ENCODE measurements at regions not wholly inside any gene's neighbourhood (a gene's known extent, or its start where the extent isn't known, plus 50 kb on each side); places are given as distances from the start of the nearest gene placed in this dataset.
"Not testable (repeated sequence)": the region's sequence is repeated elsewhere in the genome, so short reads cannot be mapped to it uniquely, and the experiment has no call there.

GRCh38 chr6:2361195-2361594, 115.8 kb upstream of the GMDS start:
- DNase-seq = no peak

- no peak for DNase-seq
These were observed 115.3 kb upstream of the GMDS start for GRCh38 chr6:2360716-2361115.

DNA sequence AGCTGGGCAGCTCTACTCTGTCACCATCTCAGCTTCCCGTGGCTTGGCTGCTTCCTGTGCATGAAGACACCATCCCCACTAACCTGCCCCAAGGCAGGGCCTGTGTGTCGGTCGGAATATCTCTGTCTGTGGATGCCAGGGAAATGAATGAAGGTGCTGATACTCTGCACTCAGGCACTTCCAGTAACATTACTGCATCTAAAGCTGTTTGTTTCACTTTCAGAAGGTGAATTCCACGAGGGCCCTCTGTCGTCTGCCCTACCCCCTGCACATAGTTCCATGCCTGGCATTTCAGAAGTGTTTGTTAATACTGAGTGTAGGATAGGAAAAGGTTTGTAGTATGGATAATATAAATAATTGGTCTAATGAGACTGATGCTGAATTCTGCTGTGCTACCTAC, 114.7 kb upstream of the GMDS start:
- DNase-seq = no peak

DNA sequence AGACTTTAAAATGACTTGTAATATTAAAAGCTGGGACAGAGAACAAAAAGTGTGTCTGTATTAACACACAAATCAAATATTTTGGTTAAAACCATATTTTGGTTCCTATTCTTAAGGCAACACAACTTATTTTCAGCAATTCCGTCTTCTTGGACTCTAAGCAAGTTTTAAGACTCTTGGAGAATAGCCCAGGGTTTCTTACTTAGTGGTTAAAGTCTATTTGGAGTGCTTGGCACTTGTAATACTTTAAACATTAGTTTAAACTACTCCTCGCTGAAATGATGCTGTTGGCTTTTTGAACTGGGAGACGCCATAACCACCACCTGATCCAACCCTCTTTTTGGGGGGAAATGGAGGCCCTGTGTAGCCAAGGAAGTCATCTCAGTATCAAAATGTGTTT, 109.7 kb upstream of the GMDS start:
- no peak for DNase-seq

DNA sequence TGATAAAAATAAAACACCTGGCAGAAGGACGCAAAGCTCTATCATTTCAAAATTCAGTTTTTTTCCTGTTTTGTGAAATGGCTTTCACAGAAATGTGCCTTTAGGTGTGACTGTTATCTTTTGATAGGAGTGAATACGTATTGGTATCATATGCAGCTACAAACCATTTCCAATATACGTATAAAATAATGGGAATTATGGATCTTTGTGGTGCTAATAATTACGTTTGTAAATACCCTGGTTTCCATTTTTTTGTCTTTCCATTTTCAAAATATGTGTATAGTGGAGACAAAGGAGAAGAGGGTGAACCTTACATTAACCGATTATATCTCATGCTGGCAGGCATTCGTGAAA, 108.7 kb upstream of the GMDS start:
- DNase-seq = no peak

DNA sequence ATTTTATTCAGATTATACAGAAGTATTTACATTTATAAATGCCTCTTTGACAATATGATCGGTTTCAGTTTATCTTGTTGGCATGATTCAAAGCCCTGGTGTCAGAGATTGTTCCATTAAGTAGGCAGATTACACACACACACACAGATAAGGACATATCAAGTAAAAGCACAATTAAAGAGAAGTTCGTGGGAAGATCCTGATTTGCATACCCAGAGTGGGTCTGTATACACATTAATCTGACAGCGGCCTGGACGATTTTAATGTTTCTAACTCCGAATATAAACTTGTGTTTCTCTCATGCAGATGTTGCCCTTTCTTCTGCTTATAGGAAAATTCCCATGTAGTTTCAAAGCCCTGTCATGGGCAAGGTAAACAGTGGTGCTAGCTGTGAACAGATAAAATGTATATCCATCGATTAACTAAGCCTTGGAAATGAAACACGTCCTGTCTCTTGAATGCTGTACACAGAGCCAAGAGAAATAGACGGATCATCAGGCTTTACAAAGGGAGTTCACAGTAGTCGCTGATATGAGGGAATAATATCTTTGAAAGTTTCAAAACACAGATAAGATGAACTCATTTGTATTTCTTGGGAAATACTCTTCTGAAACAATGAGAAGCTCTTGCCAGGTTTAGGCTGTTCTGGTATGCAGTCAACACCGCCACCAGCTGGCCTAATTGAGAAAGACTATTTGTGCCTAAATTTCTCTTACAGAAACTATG, 108.2 kb upstream of the GMDS start:
- DNase-seq = peak; percentile 49

GRCh38 chr6:2351807-2352431, 106.5 kb upstream of the GMDS start:
- no peak for DNase-seq

GRCh38 chr6:2351090-2351489, 105.7 kb upstream of the GMDS start:
- no peak for DNase-seq

GRCh38 chr6:2346078-2346477, 100.7 kb upstream of the GMDS start:
- DNase-seq = no peak

DNA sequence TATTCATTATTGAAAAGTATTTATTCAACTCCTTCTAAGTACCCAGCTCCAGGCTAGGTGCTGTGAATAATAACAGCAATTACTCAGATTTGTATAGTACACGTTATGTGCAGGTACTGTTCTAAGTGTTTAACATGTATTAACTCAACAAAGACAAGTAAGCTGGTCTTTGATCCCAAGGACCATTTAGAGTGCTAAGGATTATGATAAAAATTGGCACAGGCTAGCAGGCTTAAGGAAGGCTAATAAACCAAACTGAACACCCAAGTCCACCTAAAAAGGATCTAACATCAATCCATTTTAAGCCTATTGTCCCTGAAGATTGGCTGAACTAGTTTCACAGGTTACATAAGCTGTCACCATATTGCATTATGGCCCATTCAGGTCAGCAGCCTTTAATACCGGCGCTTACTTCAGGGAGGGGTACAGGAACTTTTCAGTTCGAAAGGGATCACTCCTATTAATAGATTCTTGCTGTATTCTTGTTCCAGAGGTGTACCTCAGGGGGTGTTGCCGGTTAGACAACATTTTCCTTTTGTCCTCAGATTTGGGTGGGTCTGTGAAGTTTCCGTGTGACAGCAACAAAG, 99.0 kb upstream of the GMDS start:
- DNase-seq = no peak

DNA sequence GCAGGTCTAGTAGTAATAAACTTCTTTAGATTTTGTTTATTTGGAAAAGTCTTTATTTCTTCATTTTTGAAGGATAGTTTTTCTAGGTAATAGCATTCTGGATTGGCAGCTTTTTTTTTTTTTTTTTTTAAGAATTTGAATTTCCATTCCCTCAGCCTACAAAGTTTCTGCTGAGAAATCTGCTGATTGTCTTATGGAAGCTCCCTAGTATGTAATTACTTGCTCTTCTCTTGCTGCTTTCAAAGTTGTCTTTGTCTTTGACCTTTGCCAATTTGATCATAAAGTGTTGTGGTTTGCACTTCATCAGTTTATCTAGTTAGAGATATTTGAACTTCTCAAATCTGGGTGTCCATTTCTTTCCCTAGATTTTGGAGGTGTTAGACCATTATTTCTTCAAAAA, 82.2 kb upstream of the GMDS start:
- DNase-seq = no peak

- no peak for DNase-seq
These were observed 79.0 kb upstream of the GMDS start for GRCh38 chr6:2324166-2324953.

DNA sequence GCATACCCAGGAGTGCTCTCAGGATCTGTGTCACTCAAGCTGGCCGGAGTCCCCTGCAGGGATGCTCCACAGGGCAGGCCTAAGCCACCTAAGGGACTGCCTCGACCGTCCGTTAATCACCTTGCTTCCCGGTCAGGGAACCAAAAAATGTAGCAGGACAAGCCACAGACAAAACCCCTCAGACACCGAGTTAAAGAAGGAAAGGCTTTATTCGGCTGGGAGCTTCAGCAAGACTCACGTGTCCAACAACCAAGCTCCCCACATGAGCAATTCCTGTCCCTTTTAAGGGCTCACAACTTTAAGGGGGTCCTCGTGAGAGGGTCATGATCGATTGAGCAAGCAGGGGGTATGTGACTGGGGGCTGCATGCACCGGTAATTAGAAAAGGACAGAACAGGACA, 72.1 kb upstream of the GMDS start:
- not testable (repeated sequence) for DNase-seq

- no peak for DNase-seq
These were observed 69.2 kb upstream of the GMDS start for GRCh38 chr6:2314641-2315040.

GRCh38 chr6:2310042-2310441, 64.6 kb upstream of the GMDS start:
- DNase-seq = no peak

- no peak for DNase-seq
These were observed 63.7 kb upstream of the GMDS start for GRCh38 chr6:2309122-2309521.

- no peak for DNase-seq
These were observed 62.4 kb upstream of the GMDS start for GRCh38 chr6:2307799-2308198.

DNA sequence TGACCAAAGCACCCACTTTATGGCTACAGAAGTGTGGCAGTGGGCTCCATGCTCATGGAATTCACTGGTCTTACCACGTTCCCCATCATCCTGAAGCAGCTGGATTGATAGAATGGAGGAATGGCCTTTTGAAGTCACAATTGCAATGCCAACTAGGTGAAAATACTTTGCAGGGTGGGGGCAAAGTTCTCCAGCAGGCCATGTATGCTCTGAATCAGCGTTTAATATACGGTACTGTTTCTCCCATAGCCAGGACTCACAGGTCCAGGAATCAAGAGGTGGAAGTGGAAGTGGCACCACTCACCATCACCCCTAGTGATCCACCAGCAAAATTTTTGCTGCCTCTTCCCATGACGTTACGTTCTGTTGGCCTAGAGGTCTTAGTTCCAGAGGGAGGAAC, 60.5 kb upstream of the GMDS start:
- no peak for DNase-seq

DNA sequence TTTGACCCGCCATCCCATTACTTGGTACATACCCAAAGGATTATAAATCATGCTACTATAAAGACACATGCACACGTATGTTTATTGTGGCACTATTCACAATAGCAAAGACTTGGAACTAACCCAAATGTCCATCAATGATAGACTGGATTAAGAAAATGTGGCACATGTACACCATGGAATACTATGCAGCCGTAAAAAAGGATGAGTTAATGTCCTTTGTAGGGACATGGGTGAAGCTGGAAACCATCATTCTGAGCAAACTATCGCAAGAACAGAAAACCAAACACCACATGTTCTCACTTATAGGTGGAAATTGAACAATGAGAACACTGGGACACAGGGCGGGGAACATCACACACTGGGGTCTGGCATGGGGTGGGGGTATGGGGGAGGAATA, 57.1 kb upstream of the GMDS start:
- not testable (repeated sequence) for DNase-seq

- DNase-seq = no peak
These were observed 51.4 kb upstream of the GMDS start for GRCh38 chr6:2296781-2297180.

All from stimulated activated CD4-positive, alpha-beta T cell treated with anti-CD3 and anti-CD28 coated beads, Interleukin-12 subunit alpha, Interleukin-12 subunit beta, amount 100 ng/mL, for 4 hours (primary cell).